ENCODE measurements at regions not wholly inside any gene's neighbourhood (a gene's known extent, or its start where the extent isn't known, plus 50 kb on each side); places are given as distances from the start of the nearest gene placed in this dataset.

GRCh38 chr4:156194896-156195295, 241.2 kb upstream of the CTSO start:
- Histone ChIP-seq H4K20me1 (replicated peaks; ENCODE audit: insufficient read depth) (no peaks in the 10 kb centered on the region), H3K4me2 (no peak overlapping the region), H3F3A (replicated peaks; ENCODE audit: low read depth) (no peaks in the 10 kb centered on the region), H2AFZ (no peak overlapping the region), H3K9me2 (ENCODE audit: insufficient read depth) (no peaks in the 10 kb centered on the region), H3K79me2 (replicated peaks; ENCODE audit: insufficient read depth) (no peaks in the 10 kb centered on the region), H3K27me3 (ENCODE audit: insufficient read depth) (no peaks in the 10 kb centered on the region), H3K4me3 (no peak overlapping the region), H3K4me1 (ENCODE audit: insufficient read depth) (no peaks in the 10 kb centered on the region), H3K27ac (ENCODE audit: low read depth) (no peak overlapping the region), H3K36me3 (ENCODE audit: insufficient read depth) (no peaks in the 10 kb centered on the region)
- TF ChIP-seq EZH2phosphoT487 (IDR thresholded peaks at IDR 0.05; ENCODE audit: unreplicated experiment) = no peak
- no peak for TF ChIP-seq CTCF (conservative IDR thresholded peaks at IDR 0.05; ENCODE audit: low read depth in 2 of 2)
- no peak for TF ChIP-seq EZH2 (IDR thresholded peaks at IDR 0.05; ENCODE audit: low read depth, unreplicated experiment)
- TF ChIP-seq ZNF331 (CRISPR knock-in tag; IDR thresholded peaks at IDR 0.05; ENCODE audit: low read depth) = no peak
- no peak for TF ChIP-seq JUNB (IDR thresholded peaks at IDR 0.05; ENCODE audit: unreplicated experiment)
- no peak for TF ChIP-seq STAT1 (IDR thresholded peaks at IDR 0.05; ENCODE audit: unreplicated experiment)
- TF ChIP-seq REST (IDR thresholded peaks at IDR 0.05; ENCODE audit: unreplicated experiment) = no peak
- no peak for TF ChIP-seq ZNF114 (CRISPR knock-in tag; IDR thresholded peaks at IDR 0.05)
- TF ChIP-seq CREB1 (CRISPR knock-in tag; IDR thresholded peaks at IDR 0.05; ENCODE audit: low read depth) = no peak
- no peak for TF ChIP-seq ZNF462 (CRISPR knock-in tag; IDR thresholded peaks at IDR 0.05)
- no peak for TF ChIP-seq POLR2AphosphoS5 (IDR thresholded peaks at IDR 0.05; ENCODE audit: low read depth)
- Mint-ChIP-seq H3K4me1 (peaks cover 11% of the 10 kb centered on the region; the same call in 2 of the 3 replicates), H3K27me3 (ENCODE audit: insufficient read depth, low read depth, poor library complexity) (peaks cover 5% of the 10 kb centered on the region), H3K36me3 (ENCODE audit: low read depth) (no peaks in the 10 kb centered on the region), H3K4me3 (no peak overlapping the region), H3K9me3 (no peaks in the 10 kb centered on the region; the same call in 2 of the 3 replicates), H3K27ac (no peak overlapping the region)
- no peak for DNase-seq (ENCODE audit: low spot score)
- no peak for ATAC-seq

Data from GM23338 (cell line).